ENCODE measurements at regions not wholly inside any gene's neighbourhood (a gene's known extent, or its start where the extent isn't known, plus 50 kb on each side); places are given as distances from the start of the nearest gene placed in this dataset.

DNA sequence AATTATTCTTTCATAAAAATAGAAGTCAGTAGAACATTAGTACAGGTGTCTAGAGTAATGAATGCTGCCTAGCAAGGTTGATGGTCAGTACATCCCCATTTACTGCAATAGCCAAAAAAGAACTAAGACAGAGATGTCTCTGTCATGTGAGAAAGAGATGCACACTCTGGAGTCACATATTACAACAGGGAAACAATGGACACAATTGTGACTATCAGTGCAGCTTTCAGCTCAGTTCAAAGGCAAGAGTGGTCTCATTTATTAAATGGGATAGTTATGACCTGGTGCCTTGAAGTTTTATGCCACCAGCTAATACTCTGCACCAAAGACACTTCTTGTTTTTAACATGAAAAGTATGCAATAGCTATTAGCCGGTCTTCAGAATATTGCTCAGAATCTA lies 194.9 kb upstream of the CHAC2 start:
- Histone ChIP-seq H3K27ac (ENCODE audit: low read depth, low read length) (no peak overlapping the region), H3K9me3 (ENCODE audit: control insufficient read depth in 3 of 3, low read length in 3 of 3) (no peaks in the 10 kb centered on the region), H3K27me3 (ENCODE audit: control insufficient read depth in 3 of 3, insufficient read depth in 3 of 3, low read length in 3 of 3) (no peaks in the 10 kb centered on the region), H3K9ac (ENCODE audit: low read depth in 1 of 3, low read length in 3 of 3) (no peak overlapping the region), H3K4me1 (ENCODE audit: control insufficient read depth in 3 of 3, insufficient read depth in 3 of 3, low read length in 3 of 3) (no peaks in the 10 kb centered on the region), H3K4me3 (ENCODE audit: low read length in 3 of 3) (no peak overlapping the region), H3K36me3 (ENCODE audit: control insufficient read depth in 3 of 3, insufficient read depth in 3 of 3, low read length in 3 of 3) (no peaks in the 10 kb centered on the region)

DNA sequence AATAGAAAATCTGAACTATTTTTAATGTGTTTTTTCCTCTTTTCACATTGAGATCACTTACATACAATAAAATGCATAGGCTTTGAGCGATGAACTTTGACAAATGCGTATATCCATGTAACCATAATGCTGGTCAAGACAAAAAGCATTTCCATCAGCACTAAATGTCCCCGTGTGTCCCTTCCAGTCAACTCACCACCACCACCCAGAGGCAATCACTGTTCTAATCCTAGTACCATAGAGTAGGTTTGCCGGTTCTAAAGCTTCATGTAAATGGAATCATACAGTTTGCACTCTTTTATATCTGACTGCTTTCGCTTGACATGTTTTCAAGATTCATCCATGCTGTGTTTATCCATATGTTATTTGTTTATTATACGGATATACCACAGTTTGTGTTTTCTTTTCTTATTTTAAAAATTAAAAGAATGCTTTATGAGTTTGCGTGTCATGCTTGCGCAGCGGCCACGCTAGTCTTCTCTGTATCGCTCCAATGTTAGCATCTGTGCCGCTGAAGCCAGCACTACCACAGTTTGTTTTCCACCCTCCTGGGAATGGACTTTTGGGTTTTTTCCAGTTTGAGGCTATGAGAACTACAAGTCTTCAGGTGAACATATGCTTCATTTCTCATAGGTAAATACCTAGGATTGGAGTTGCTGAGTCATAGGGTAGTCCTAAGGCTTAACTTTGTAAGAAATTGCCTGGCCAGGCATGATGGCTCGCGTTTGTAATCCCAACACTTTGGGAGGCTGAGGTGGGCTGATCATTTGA lies 197.5 kb upstream of the CHAC2 start:
- H3K36me3 ChIP-seq (ENCODE audit: control insufficient read depth in 3 of 3, insufficient read depth in 3 of 3, low read length in 3 of 3): no peaks in the 10 kb centered on the region
- H3K4me3 ChIP-seq (ENCODE audit: low read length in 3 of 3): no peak overlapping the region
- no peaks in the 10 kb centered on the region for H3K9me3 ChIP-seq (ENCODE audit: control insufficient read depth in 3 of 3, low read length in 3 of 3)
- H3K27me3 ChIP-seq (ENCODE audit: control insufficient read depth in 3 of 3, insufficient read depth in 3 of 3, low read length in 3 of 3): no peaks in the 10 kb centered on the region
- no peaks in the 10 kb centered on the region for H3K4me1 ChIP-seq (ENCODE audit: control insufficient read depth in 3 of 3, insufficient read depth in 3 of 3, low read length in 3 of 3)
- H3K27ac ChIP-seq (ENCODE audit: low read depth, low read length): no peak overlapping the region
- no peak overlapping the region for H3K9ac ChIP-seq (ENCODE audit: low read depth in 1 of 3, low read length in 3 of 3)

- no peaks in the 10 kb centered on the region for H3K9me3 ChIP-seq (ENCODE audit: control insufficient read depth in 3 of 3, low read length in 3 of 3)
- H3K27ac ChIP-seq (ENCODE audit: low read depth, low read length): no peak overlapping the region
- no peaks in the 10 kb centered on the region for H3K36me3 ChIP-seq (ENCODE audit: control insufficient read depth in 3 of 3, insufficient read depth in 3 of 3, low read length in 3 of 3)
- no peaks in the 10 kb centered on the region for H3K27me3 ChIP-seq (ENCODE audit: control insufficient read depth in 3 of 3, insufficient read depth in 3 of 3, low read length in 3 of 3)
- no peak overlapping the region for H3K9ac ChIP-seq (ENCODE audit: low read depth in 1 of 3, low read length in 3 of 3)
- H3K4me1 ChIP-seq (ENCODE audit: control insufficient read depth in 3 of 3, insufficient read depth in 3 of 3, low read length in 3 of 3): no peaks in the 10 kb centered on the region
- peak overlapping the region in 1 of 3 donors; percentile 41 for H3K4me3 ChIP-seq (ENCODE audit: low read length in 3 of 3)
These were observed 199.1 kb upstream of the CHAC2 start for GRCh38 chr2:53568469-53568868.

GRCh38 chr2:53567073-53567472 lies 200.5 kb upstream of the CHAC2 start:
- no peaks in the 10 kb centered on the region for H3K27me3 ChIP-seq (ENCODE audit: control insufficient read depth in 3 of 3, insufficient read depth in 3 of 3, low read length in 3 of 3)
- H3K4me1 ChIP-seq (ENCODE audit: control insufficient read depth in 3 of 3, insufficient read depth in 3 of 3, low read length in 3 of 3): no peaks in the 10 kb centered on the region
- H3K36me3 ChIP-seq (ENCODE audit: control insufficient read depth in 3 of 3, insufficient read depth in 3 of 3, low read length in 3 of 3): no peaks in the 10 kb centered on the region
- no peak overlapping the region for H3K9ac ChIP-seq (ENCODE audit: low read depth in 1 of 3, low read length in 3 of 3)
- H3K4me3 ChIP-seq (ENCODE audit: low read length in 3 of 3): no peak overlapping the region
- no peak overlapping the region for H3K27ac ChIP-seq (ENCODE audit: low read depth, low read length)
- H3K9me3 ChIP-seq (ENCODE audit: control insufficient read depth in 3 of 3, low read length in 3 of 3): no peaks in the 10 kb centered on the region

DNA sequence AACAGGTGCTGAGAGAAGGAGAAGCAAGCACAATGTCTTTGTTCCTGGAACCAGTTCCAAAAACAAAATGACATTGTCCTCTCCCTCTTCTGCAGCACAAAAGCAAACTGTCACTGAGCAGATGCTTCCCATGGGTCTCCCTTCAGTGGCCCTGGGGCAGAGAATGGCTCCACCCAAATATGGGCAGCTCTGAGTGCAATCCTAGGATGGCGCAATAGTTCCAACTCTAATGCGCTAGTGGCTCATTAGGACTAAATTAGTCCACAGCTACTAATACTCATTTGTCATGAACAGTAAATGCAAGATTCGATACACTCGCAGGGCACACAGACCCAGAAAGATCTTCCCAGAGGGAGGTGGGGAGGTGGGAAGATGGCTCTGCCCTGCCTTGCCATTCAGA lies 205.2 kb upstream of the CHAC2 start:
- H3K4me3 ChIP-seq (ENCODE audit: low read length in 3 of 3): no peak overlapping the region
- H3K9me3 ChIP-seq (ENCODE audit: control insufficient read depth in 3 of 3, low read length in 3 of 3): peaks cover 2% of the 10 kb centered on the region in 3 donors
- no peaks in the 10 kb centered on the region for H3K36me3 ChIP-seq (ENCODE audit: control insufficient read depth in 3 of 3, insufficient read depth in 3 of 3, low read length in 3 of 3)
- H3K27me3 ChIP-seq (ENCODE audit: control insufficient read depth in 3 of 3, insufficient read depth in 3 of 3, low read length in 3 of 3): no peaks in the 10 kb centered on the region
- no peak overlapping the region for H3K27ac ChIP-seq (ENCODE audit: low read depth, low read length)
- H3K9ac ChIP-seq (ENCODE audit: low read depth in 1 of 3, low read length in 3 of 3): no peak overlapping the region
- H3K4me1 ChIP-seq (ENCODE audit: control insufficient read depth in 3 of 3, insufficient read depth in 3 of 3, low read length in 3 of 3): no peaks in the 10 kb centered on the region

GRCh38 chr2:53561155-53561554 lies 206.4 kb upstream of the CHAC2 start:
- H3K9ac ChIP-seq (ENCODE audit: low read depth in 1 of 3, low read length in 3 of 3): no peak overlapping the region
- H3K27ac ChIP-seq (ENCODE audit: low read depth, low read length): no peak overlapping the region
- no peaks in the 10 kb centered on the region for H3K4me1 ChIP-seq (ENCODE audit: control insufficient read depth in 3 of 3, insufficient read depth in 3 of 3, low read length in 3 of 3)
- no peaks in the 10 kb centered on the region for H3K27me3 ChIP-seq (ENCODE audit: control insufficient read depth in 3 of 3, insufficient read depth in 3 of 3, low read length in 3 of 3)
- peaks cover 2 to 3% (median 2%) of the 10 kb centered on the region in 3 donors for H3K9me3 ChIP-seq (ENCODE audit: control insufficient read depth in 3 of 3, low read length in 3 of 3)
- no peaks in the 10 kb centered on the region for H3K36me3 ChIP-seq (ENCODE audit: control insufficient read depth in 3 of 3, insufficient read depth in 3 of 3, low read length in 3 of 3)
- H3K4me3 ChIP-seq (ENCODE audit: low read length in 3 of 3): no peak overlapping the region

DNA sequence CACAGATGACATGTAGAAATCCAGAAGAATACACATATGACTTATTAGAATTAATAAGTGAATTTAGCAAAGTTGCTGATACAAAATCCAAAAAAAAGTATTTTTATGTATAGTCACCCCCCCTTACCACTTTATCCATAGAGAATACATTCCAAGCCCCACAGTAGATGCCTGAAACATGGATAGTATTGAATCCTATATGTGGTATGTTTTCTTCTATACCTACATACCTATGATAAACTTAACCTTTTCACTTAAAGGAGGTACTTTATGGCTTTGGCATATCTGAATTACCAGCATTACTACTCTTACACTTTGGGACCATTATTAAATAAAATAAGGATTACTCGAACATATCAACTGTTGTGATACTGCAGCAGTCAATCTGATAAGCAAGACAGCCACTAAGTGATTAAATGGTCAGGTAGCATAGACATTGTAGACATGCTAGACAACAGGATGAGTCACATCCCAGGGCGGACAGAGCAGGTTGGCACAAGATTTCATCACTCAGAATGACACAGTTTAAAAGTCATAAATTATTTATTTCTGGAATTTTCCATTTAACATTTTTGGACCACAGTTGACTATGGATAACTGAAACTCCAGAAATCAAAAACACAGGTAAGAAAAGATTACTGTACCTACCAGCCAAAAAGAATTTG lies 208.2 kb upstream of the CHAC2 start:
- Histone ChIP-seq H3K36me3 (ENCODE audit: control insufficient read depth in 3 of 3, insufficient read depth in 3 of 3, low read length in 3 of 3) (no peaks in the 10 kb centered on the region), H3K27me3 (ENCODE audit: control insufficient read depth in 3 of 3, insufficient read depth in 3 of 3, low read length in 3 of 3) (no peaks in the 10 kb centered on the region), H3K4me3 (ENCODE audit: low read length in 3 of 3) (no peak overlapping the region), H3K9ac (ENCODE audit: low read depth in 1 of 3, low read length in 3 of 3) (no peak overlapping the region), H3K9me3 (ENCODE audit: control insufficient read depth in 3 of 3, low read length in 3 of 3) (peaks cover 2 to 5% (median 3%) of the 10 kb centered on the region in 3 donors), H3K4me1 (ENCODE audit: control insufficient read depth in 3 of 3, insufficient read depth in 3 of 3, low read length in 3 of 3) (no peaks in the 10 kb centered on the region), H3K27ac (ENCODE audit: low read depth, low read length) (no peak overlapping the region)

GRCh38 chr2:53558867-53559266 lies 208.7 kb upstream of the CHAC2 start:
- Histone ChIP-seq H3K4me3 (ENCODE audit: low read length in 3 of 3) (no peak overlapping the region), H3K36me3 (ENCODE audit: control insufficient read depth in 3 of 3, insufficient read depth in 3 of 3, low read length in 3 of 3) (no peaks in the 10 kb centered on the region), H3K4me1 (ENCODE audit: control insufficient read depth in 3 of 3, insufficient read depth in 3 of 3, low read length in 3 of 3) (no peaks in the 10 kb centered on the region), H3K9ac (ENCODE audit: low read depth in 1 of 3, low read length in 3 of 3) (no peak overlapping the region), H3K27me3 (ENCODE audit: control insufficient read depth in 3 of 3, insufficient read depth in 3 of 3, low read length in 3 of 3) (no peaks in the 10 kb centered on the region), H3K9me3 (ENCODE audit: control insufficient read depth in 3 of 3, low read length in 3 of 3) (peaks cover 2 to 7% (median 3%) of the 10 kb centered on the region in 3 donors), H3K27ac (ENCODE audit: low read depth, low read length) (no peak overlapping the region)

- Histone ChIP-seq H3K4me1 (ENCODE audit: control insufficient read depth in 3 of 3, insufficient read depth in 3 of 3, low read length in 3 of 3) (no peaks in the 10 kb centered on the region), H3K27ac (ENCODE audit: low read depth, low read length) (no peak overlapping the region), H3K9me3 (ENCODE audit: control insufficient read depth in 3 of 3, low read length in 3 of 3) (peaks cover 0 to 2% (median 0%) of the 10 kb centered on the region in 3 donors), H3K4me3 (ENCODE audit: low read length in 3 of 3) (no peak overlapping the region), H3K36me3 (ENCODE audit: control insufficient read depth in 3 of 3, insufficient read depth in 3 of 3, low read length in 3 of 3) (no peaks in the 10 kb centered on the region), H3K27me3 (ENCODE audit: control insufficient read depth in 3 of 3, insufficient read depth in 3 of 3, low read length in 3 of 3) (no peaks in the 10 kb centered on the region), H3K9ac (ENCODE audit: low read depth in 1 of 3, low read length in 3 of 3) (no peak overlapping the region)
These were observed 218.1 kb upstream of the CHAC2 start for GRCh38 chr2:53549497-53549896.

GRCh38 chr2:53545604-53546003 lies 222.0 kb upstream of the CHAC2 start:
- Histone ChIP-seq H3K27ac (ENCODE audit: low read depth, low read length) (no peak overlapping the region), H3K9ac (ENCODE audit: low read depth in 1 of 3, low read length in 3 of 3) (no peak overlapping the region), H3K4me3 (ENCODE audit: low read length in 3 of 3) (no peak overlapping the region), H3K36me3 (ENCODE audit: control insufficient read depth in 3 of 3, insufficient read depth in 3 of 3, low read length in 3 of 3) (no peaks in the 10 kb centered on the region), H3K4me1 (ENCODE audit: control insufficient read depth in 3 of 3, insufficient read depth in 3 of 3, low read length in 3 of 3) (no peaks in the 10 kb centered on the region), H3K27me3 (ENCODE audit: control insufficient read depth in 3 of 3, insufficient read depth in 3 of 3, low read length in 3 of 3) (no peaks in the 10 kb centered on the region), H3K9me3 (ENCODE audit: control insufficient read depth in 3 of 3, low read length in 3 of 3) (peaks cover 0 to 5% (median 0%) of the 10 kb centered on the region in 3 donors)
